Peyer's patch (tissue), 4 donors: ENCODE measurements at regions not wholly inside any gene's neighbourhood (a gene's known extent, or its start where the extent isn't known, plus 50 kb on each side); places are given as distances from the start of the nearest gene placed in this dataset.
A peak's percentile ranks its signal among the peaks of the same experiment; 100 is the strongest.
"Not testable (repeated sequence)": the region's sequence is repeated elsewhere in the genome, so short reads cannot be mapped to it uniquely, and the experiment has no call there.

Source experiments
- DNase-seq, 3 donors: peaks; one replicate each; pipeline ENCODE4 v3.0.0-alpha.2; 2017 to 2019
- H3K27ac ChIP-seq, 4 donors: fragments of 200-600 bp; sonication (generic); one replicate each; pipeline ENCODE4 v1.5.1; 2016 to 2019
- H3K27me3 ChIP-seq, 2 donors: fragments of 200-600 bp; sonication (generic); one replicate each; pipeline ENCODE4 v1.5.1; 2019
- H3K36me3 ChIP-seq, 3 donors: fragments of 200-600 bp; sonication (generic); one replicate each; pipeline ENCODE4 v1.5.1; 2016 to 2019
- H3K4me1 ChIP-seq, 4 donors: fragments of 200-600 bp; sonication (generic); one replicate each; pipeline ENCODE4 v1.5.1; 2016 to 2019
- H3K4me3 ChIP-seq, 4 donors: fragments of 200-600 bp; sonication (generic); 1 replicate in 3 of 4; 2 replicates in 1 of 4; pipeline ENCODE4 v1.5.1; 2016 to 2019; ENCODE audit warnings: mild to moderate bottlenecking in 1 of 4
- H3K9me3 ChIP-seq, 4 donors: fragments of 200-600 bp; sonication (generic); one replicate each; pipeline ENCODE4 v1.5.1; 2016 to 2019; ENCODE audit warnings: mild to moderate bottlenecking in 1 of 4
- POLR2A ChIP-seq, 2 donors: fragments of 450-650 bp; IDR thresholded peaks; one replicate each; pipeline ENCODE4 v1.5.1; 2017; ENCODE audit warnings: antibody characterized with exemption in 2 of 2, mild to moderate bottlenecking in 2 of 2, moderate library complexity in 2 of 2
- TF ChIP-seq, protein P1 (sequence below), 6 experiments: fragments of 450-650 bp in 4 of 6; fragments of 200-600 bp in 2 of 6; sonication (generic) in 1 of 6; IDR thresholded peaks; one replicate each; pipeline ENCODE4 v1.5.1; 2017 to 2019; ENCODE audit warnings: antibody characterized with exemption in 6 of 6, mild to moderate bottlenecking in 3 of 6, moderate library complexity in 1 of 6

- no peaks in the 10 kb centered on the region for H3K36me3 ChIP-seq
- H3K27me3 ChIP-seq, result no peaks in the 10 kb centered on the region
- DNase-seq, result no peak
- H3K4me3 ChIP-seq, result no peak overlapping the region
- H3K27ac ChIP-seq, result no peak overlapping the region
- no peaks in the 10 kb centered on the region for H3K9me3 ChIP-seq
- H3K4me1 ChIP-seq, result peaks cover 0 to 11% (median 0%) of the 10 kb centered on the region in 4 donors
- TF ChIP-seq, protein P1, sequence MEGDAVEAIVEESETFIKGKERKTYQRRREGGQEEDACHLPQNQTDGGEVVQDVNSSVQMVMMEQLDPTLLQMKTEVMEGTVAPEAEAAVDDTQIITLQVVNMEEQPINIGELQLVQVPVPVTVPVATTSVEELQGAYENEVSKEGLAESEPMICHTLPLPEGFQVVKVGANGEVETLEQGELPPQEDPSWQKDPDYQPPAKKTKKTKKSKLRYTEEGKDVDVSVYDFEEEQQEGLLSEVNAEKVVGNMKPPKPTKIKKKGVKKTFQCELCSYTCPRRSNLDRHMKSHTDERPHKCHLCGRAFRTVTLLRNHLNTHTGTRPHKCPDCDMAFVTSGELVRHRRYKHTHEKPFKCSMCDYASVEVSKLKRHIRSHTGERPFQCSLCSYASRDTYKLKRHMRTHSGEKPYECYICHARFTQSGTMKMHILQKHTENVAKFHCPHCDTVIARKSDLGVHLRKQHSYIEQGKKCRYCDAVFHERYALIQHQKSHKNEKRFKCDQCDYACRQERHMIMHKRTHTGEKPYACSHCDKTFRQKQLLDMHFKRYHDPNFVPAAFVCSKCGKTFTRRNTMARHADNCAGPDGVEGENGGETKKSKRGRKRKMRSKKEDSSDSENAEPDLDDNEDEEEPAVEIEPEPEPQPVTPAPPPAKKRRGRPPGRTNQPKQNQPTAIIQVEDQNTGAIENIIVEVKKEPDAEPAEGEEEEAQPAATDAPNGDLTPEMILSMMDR (IDR thresholded peaks at IDR 0.05), result no peak
- TF ChIP-seq POLR2A (IDR thresholded peaks at IDR 0.05), result no peak
These were observed 359.2 kb upstream of the PKN2 start for GRCh38 chr1:88324899-88325298.

DNA sequence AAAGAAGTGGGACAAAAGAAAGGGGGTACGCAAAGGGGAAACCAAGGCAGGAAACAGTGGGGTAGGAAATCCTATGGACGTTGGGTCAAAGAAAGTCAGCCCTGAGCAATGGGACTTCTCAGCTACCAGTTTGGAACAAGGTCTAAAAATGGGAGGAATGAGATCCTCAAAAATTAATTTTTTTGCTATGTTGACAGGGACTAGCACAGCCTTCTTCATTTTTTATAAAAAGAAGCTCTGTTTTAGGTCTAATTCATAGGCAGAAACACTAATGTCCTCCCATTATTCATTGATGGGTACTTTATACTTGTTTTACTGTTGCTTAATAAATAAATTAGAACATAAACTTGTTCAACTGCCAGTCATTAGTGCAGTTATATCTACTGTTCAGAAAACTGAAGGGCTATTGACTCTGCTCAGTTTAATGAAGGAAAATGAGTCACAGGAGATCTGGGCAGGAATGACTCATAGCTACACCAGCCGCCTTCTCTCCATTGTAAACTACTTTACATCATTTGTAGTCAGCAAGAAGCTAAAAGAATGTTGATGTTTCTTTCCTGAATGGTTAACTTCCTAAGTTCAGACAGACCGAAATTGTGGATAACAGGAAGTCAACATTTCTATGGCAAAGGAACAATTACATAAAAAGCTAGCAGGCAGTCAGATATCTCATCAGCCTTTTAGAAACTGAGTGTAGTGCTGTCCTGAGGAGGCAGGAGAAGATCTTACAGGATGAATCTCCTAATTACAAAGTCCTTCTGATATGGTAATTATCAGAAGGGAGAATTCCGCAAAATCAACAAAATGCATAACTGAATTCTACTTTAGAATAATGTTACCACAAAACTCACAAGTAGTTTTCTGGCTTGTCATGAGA, 356.4 kb upstream of the PKN2 start:
- H3K27ac ChIP-seq, result peak overlapping the region in 1 of 4 donors; percentile 12
- DNase-seq, result peak in 1 of 3 donors; percentile 71
- no peak for TF ChIP-seq POLR2A (IDR thresholded peaks at IDR 0.05)
- TF ChIP-seq, protein P1 (IDR thresholded peaks at IDR 0.05), result no peak

DNA sequence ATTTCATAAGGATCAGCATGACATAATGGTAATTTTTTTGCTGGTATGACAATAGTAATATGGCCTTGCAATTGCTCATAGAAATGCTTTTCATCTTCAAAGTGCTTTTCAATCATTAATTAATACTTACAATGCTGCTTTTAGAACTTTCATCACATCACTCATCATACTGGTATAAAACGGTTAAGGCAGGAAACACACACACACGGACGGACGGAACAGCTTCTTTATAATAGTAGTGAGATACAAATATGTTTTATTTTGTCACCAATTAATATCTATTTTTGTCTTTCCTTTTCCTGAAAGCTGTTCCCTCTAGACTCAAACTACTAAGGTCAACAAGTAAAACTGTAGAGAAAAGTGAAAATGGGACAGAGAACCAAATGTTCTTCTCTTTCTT, 353.9 kb upstream of the PKN2 start:
- no peak for DNase-seq
- peaks cover 0 to 11% (median 0%) of the 10 kb centered on the region in 4 donors for H3K4me1 ChIP-seq
- TF ChIP-seq POLR2A (IDR thresholded peaks at IDR 0.05), result no peak
- TF ChIP-seq, protein P1 (IDR thresholded peaks at IDR 0.05), result no peak
- H3K27me3 ChIP-seq, result no peaks in the 10 kb centered on the region
- no peaks in the 10 kb centered on the region for H3K36me3 ChIP-seq
- no peak overlapping the region for H3K27ac ChIP-seq
- no peaks in the 10 kb centered on the region for H3K9me3 ChIP-seq
- no peak overlapping the region for H3K4me3 ChIP-seq

More for the DNA sequence above, 356.4 kb upstream of the PKN2 start:
- no peak overlapping the region for H3K4me3 ChIP-seq
- H3K4me1 ChIP-seq, result peaks cover 0 to 11% (median 0%) of the 10 kb centered on the region in 4 donors
- no peaks in the 10 kb centered on the region for H3K9me3 ChIP-seq
- no peaks in the 10 kb centered on the region for H3K36me3 ChIP-seq
- H3K27me3 ChIP-seq, result no peaks in the 10 kb centered on the region

DNA sequence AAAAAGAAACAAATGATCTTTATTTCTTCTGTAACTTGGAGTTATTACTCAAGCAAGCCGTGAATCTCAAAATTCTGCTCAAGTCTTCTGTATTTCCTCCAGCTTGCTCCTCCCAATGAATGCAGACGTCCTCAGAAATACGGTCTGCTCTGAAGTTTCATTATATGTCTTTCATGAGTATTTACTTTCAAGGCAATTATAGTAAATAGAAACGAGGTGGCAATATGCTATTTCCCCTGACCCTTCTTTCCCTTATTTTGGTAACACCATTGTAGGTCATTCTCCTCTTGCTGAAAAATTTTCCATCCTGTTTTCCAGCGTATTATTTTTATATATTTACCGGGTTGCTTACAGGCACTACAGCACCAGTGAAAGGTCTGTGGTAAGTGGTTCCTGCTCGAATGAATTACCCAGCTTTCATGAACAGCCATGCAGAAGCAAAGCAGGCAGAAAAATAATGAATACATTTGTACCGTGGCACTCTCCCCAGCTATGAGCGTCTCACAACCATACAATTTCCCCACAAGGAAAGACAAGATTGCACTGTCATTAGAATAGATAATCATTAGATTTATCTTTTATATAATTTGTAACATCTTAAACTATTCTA, 350.9 kb upstream of the PKN2 start:
- Histone ChIP-seq H3K27me3 (no peaks in the 10 kb centered on the region), H3K27ac (no peak overlapping the region), H3K4me1 (no peaks in the 10 kb centered on the region), H3K36me3 (no peaks in the 10 kb centered on the region), H3K9me3 (no peaks in the 10 kb centered on the region), H3K4me3 (no peak overlapping the region)
- TF ChIP-seq POLR2A (IDR thresholded peaks at IDR 0.05), result no peak
- TF ChIP-seq, protein P1 (IDR thresholded peaks at IDR 0.05), result no peak
- DNase-seq, result no peak

DNA sequence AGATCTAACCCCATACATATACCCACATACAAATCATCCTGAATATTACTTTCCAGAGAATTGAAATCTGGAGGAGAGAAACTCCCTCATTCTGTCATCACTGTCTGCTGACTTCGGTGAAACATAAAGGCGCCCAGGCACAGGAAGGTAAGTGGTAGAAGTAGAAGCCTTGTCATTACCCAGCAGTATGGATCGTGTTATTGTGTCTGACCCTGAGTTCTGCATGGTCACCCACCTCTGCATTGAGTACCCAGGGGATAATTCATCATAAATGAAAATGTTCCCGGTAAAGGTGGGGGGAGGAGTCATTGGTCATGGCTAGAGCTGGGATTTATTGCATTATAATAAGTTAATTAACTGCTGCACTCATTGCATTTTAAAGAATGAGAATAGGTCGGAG, 342.6 kb upstream of the PKN2 start:
- H3K9me3 ChIP-seq, result no peaks in the 10 kb centered on the region
- no peak overlapping the region for H3K27ac ChIP-seq
- H3K4me3 ChIP-seq, result no peak overlapping the region
- TF ChIP-seq, protein P1 (IDR thresholded peaks at IDR 0.05), result no peak
- TF ChIP-seq POLR2A (IDR thresholded peaks at IDR 0.05), result no peak
- no peaks in the 10 kb centered on the region for H3K27me3 ChIP-seq
- H3K4me1 ChIP-seq, result no peaks in the 10 kb centered on the region
- DNase-seq, result no peak
- no peaks in the 10 kb centered on the region for H3K36me3 ChIP-seq

GRCh38 chr1:88342081-88342480, 342.0 kb upstream of the PKN2 start:
- not testable (repeated sequence) for DNase-seq, H3K4me3 ChIP-seq, H3K9me3 ChIP-seq, H3K27me3 ChIP-seq, H3K27ac ChIP-seq, H3K36me3 ChIP-seq, H3K4me1 ChIP-seq
